ENCODE measurements at regions not wholly inside any gene's neighbourhood (a gene's known extent, or its start where the extent isn't known, plus 50 kb on each side); places are given as distances from the start of the nearest gene placed in this dataset.
A peak's percentile ranks its signal among the peaks of the same experiment; 100 is the strongest.

DNA sequence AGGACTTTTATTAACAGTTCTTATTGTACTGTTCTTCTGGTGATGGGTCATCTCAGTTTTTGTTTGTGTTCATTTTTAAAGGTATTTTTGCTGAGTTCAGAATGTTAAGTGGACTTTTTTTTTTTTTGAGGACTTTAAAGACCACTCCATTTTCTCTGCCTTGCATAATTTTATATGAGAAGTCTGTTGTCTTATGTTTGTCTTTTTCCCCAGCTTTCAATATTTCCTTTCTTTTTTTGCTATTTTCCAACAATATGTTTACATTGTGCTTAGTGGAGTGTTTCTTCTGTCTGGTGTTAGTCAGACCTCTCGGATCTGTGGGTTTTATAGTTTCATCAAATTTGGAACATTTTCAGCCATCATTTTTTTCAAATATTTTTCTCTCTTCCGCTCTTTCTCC, 290.0 kb upstream of the TNRC6C start:
- H3K27ac ChIP-seq (replicated peaks) = no peak overlapping the region
- DNase-seq = no peak
- no peak overlapping the region for H3K4me3 ChIP-seq
- H3K36me3 ChIP-seq = no peaks in the 10 kb centered on the region
- TF ChIP-seq, protein P1, sequence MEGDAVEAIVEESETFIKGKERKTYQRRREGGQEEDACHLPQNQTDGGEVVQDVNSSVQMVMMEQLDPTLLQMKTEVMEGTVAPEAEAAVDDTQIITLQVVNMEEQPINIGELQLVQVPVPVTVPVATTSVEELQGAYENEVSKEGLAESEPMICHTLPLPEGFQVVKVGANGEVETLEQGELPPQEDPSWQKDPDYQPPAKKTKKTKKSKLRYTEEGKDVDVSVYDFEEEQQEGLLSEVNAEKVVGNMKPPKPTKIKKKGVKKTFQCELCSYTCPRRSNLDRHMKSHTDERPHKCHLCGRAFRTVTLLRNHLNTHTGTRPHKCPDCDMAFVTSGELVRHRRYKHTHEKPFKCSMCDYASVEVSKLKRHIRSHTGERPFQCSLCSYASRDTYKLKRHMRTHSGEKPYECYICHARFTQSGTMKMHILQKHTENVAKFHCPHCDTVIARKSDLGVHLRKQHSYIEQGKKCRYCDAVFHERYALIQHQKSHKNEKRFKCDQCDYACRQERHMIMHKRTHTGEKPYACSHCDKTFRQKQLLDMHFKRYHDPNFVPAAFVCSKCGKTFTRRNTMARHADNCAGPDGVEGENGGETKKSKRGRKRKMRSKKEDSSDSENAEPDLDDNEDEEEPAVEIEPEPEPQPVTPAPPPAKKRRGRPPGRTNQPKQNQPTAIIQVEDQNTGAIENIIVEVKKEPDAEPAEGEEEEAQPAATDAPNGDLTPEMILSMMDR (IDR thresholded peaks at IDR 0.05; ENCODE audit: borderline replicate concordance) = no peak
- intact Hi-C loops (cut with micrococcal nuclease) = no loop called here
- no peaks in the 10 kb centered on the region for H3K27me3 ChIP-seq (ENCODE audit: low read depth)
- H3K9me3 ChIP-seq (replicated peaks) = peaks cover 14% of the 10 kb centered on the region
- no peaks in the 10 kb centered on the region for H3K4me1 ChIP-seq

DNA sequence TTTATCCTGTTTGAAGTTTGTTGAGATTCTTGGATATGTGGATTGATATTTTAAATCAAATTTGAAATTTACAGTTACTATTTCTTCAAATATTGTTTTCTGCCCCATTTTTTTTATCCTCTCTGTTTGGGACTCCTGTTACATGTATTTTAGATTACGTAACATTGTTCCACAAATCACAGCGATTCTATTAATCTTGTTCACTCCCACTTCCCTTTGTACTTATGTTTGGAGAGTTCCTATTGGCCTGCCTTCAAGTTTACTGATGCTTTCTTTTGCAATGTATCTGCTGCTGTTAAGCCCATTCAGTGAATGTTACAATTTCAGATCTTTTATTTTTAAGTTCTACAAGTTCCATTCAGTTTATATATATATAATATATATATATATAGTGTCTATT, 288.3 kb upstream of the TNRC6C start:
- H3K36me3 ChIP-seq = no peaks in the 10 kb centered on the region
- no peak overlapping the region for H3K4me3 ChIP-seq
- intact Hi-C loops (cut with micrococcal nuclease) = no loop called here
- H3K4me1 ChIP-seq = no peaks in the 10 kb centered on the region
- no peak overlapping the region for H3K27ac ChIP-seq (replicated peaks)
- H3K27me3 ChIP-seq (ENCODE audit: low read depth) = no peaks in the 10 kb centered on the region
- no peak for DNase-seq
- TF ChIP-seq, protein P1 (IDR thresholded peaks at IDR 0.05; ENCODE audit: borderline replicate concordance) = no peak
- peaks cover 14% of the 10 kb centered on the region for H3K9me3 ChIP-seq (replicated peaks)

DNA sequence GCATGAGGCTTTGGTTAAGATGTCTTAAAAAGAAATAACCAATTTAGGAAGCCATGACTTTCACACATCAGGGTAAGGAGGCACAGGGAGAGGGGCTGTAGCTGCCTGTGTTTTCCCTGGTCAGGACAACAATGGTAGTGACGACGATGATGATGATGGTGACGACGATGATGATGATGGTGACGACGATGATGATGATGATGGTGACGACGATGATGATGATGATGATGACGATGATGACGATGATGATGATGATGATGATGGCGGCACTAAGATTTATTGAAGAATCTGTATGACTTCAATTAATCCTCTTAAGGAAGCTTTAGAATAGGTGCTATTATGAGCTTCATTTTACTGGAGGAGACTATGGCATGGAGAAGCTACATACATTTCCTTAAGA, 284.1 kb upstream of the TNRC6C start:
- TF ChIP-seq, protein P1 (IDR thresholded peaks at IDR 0.05; ENCODE audit: borderline replicate concordance) = no peak
- no peak overlapping the region for H3K27ac ChIP-seq (replicated peaks)
- H3K4me3 ChIP-seq = no peak overlapping the region
- peaks cover 3% of the 10 kb centered on the region for H3K27me3 ChIP-seq (ENCODE audit: low read depth)
- DNase-seq = no peak
- intact Hi-C loops (cut with micrococcal nuclease) = no loop called here
- no peaks in the 10 kb centered on the region for H3K36me3 ChIP-seq
- H3K9me3 ChIP-seq (replicated peaks) = no peaks in the 10 kb centered on the region
- peaks cover 40% of the 10 kb centered on the region for H3K4me1 ChIP-seq

DNA sequence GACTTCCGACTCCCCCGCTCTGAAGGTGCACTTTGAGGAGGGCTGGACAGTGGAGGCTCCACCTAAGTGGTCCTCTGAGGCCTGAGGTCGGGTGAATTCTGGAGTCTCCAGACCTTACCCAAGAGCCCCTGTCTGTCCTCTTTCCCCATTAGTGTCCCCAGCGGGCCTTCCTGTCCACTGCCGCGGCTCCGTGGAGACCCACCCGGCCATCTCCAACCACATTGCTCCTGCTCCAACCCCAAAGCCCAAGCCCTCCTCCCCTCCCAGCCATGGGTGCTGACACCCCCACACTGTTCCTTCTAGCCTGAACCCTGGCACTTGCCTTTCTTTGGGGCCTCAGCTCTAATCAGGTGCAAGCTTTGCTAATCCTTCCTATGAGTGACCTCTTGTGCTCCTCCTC, 283.1 kb upstream of the TNRC6C start:
- intact Hi-C loops (cut with micrococcal nuclease) = no loop called here
- peak overlapping the region; percentile 75 for H3K27ac ChIP-seq (replicated peaks)
- H3K4me3 ChIP-seq = no peak overlapping the region
- no peaks in the 10 kb centered on the region for H3K36me3 ChIP-seq
- no peaks in the 10 kb centered on the region for H3K9me3 ChIP-seq (replicated peaks)
- DNase-seq = no peak
- TF ChIP-seq, protein P1 (IDR thresholded peaks at IDR 0.05; ENCODE audit: borderline replicate concordance) = no peak
- peaks cover 3% of the 10 kb centered on the region for H3K27me3 ChIP-seq (ENCODE audit: low read depth)
- H3K4me1 ChIP-seq = peaks cover 49% of the 10 kb centered on the region

DNA sequence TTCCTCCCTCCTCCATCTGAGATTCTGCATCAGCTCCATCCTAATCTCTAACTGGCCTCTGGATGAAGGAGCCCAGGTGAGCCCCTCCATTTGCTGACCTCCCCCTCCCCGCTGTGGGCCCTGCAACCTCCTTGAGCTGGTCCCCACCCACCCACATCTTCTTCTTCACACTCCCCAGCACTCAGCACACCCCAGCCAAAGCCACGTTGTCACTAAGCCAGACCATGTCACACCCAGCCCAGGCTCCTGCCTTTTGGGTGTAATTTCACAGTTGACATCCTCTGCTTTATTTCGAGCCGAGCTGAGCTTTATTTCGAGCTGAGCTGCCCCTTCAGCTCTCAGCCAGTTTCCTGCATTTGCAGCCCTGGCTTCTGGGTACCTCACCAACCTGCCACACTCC, 282.7 kb upstream of the TNRC6C start:
- intact Hi-C loops (cut with micrococcal nuclease) = no loop called here
- Histone ChIP-seq H3K27ac (replicated peaks) (peak overlapping the region; percentile 75), H3K4me3 (peak overlapping the region; percentile 29)

More for the DNA sequence above, 282.7 kb upstream of the TNRC6C start:
- no peaks in the 10 kb centered on the region for H3K36me3 ChIP-seq
- peaks cover 3% of the 10 kb centered on the region for H3K27me3 ChIP-seq (ENCODE audit: low read depth)
- no peaks in the 10 kb centered on the region for H3K9me3 ChIP-seq (replicated peaks)
- H3K4me1 ChIP-seq = peaks cover 51% of the 10 kb centered on the region
- TF ChIP-seq, protein P1 (IDR thresholded peaks at IDR 0.05; ENCODE audit: borderline replicate concordance) = no peak
- DNase-seq = no peak

Data from left ventricle myocardium inferior (tissue), 1 donor.